Immature natural killer cell (primary cell): ENCODE measurements at regions not wholly inside any gene's neighbourhood (a gene's known extent, or its start where the extent isn't known, plus 50 kb on each side); places are given as distances from the start of the nearest gene placed in this dataset.

Source experiments
- DNase-seq, 3 donors: peaks; one replicate each; pipeline ENCODE4 v3.0.0; 2022; ENCODE audit warnings: mixed read lengths in 1 of 3
- H3K27ac Mint-ChIP-seq, 6 donors: one replicate each; pipeline ENCODE4 v1.8.0; 2020; ENCODE audit warnings: mixed read lengths in 6 of 6, mild to moderate bottlenecking in 5 of 6, inconsistent platforms in 4 of 6, moderate library complexity in 3 of 6
- H3K27me3 Mint-ChIP-seq, 3 donors: one replicate each; pipeline ENCODE4 v1.8.0; 2020 to 2021; ENCODE audit warnings: low read depth in 3 of 3, mild to moderate bottlenecking in 3 of 3, mixed read lengths in 3 of 3, moderate library complexity in 3 of 3, inconsistent platforms in 1 of 3
- H3K36me3 Mint-ChIP-seq, 3 donors: one replicate each; pipeline ENCODE4 v1.8.0; 2020; ENCODE audit warnings: mixed read lengths in 3 of 3, inconsistent platforms in 2 of 3, mild to moderate bottlenecking in 2 of 3
- H3K4me1 Mint-ChIP-seq, 2 donors: one replicate each; pipeline ENCODE4 v1.8.0; 2020; ENCODE audit warnings: inconsistent platforms in 2 of 2, mild to moderate bottlenecking in 2 of 2, mixed read lengths in 2 of 2, moderate library complexity in 1 of 2
- H3K4me3 Mint-ChIP-seq, 5 donors: one replicate each; pipeline ENCODE4 v1.8.0; 2020; ENCODE audit warnings: mild to moderate bottlenecking in 5 of 5, mixed read lengths in 5 of 5, inconsistent platforms in 3 of 5, moderate library complexity in 3 of 5
- H3K9me3 Mint-ChIP-seq, 6 donors: one replicate each; pipeline ENCODE4 v1.8.0; 2020; ENCODE audit warnings: mild to moderate bottlenecking in 6 of 6, mixed read lengths in 6 of 6, inconsistent platforms in 4 of 6, moderate library complexity in 3 of 6

- Mint-ChIP-seq H3K27ac (peak overlapping the region in 1 of 6 donors; percentile 34), H3K27me3 (no peaks in the 10 kb centered on the region), H3K4me1 (no peaks in the 10 kb centered on the region), H3K4me3 (no peak overlapping the region), H3K36me3 (no peaks in the 10 kb centered on the region), H3K9me3 (no peaks in the 10 kb centered on the region)
- DNase-seq: no peak
Observed at GRCh38 chr21:18069875-18070274, 174.8 kb upstream of the CHODL start.

- DNase-seq: no peak
- H3K4me1 Mint-ChIP-seq: peaks cover 6 to 12% of the 10 kb centered on the region in 2 donors
- peaks cover 2 to 9% (median 3%) of the 10 kb centered on the region in 3 donors for H3K27me3 Mint-ChIP-seq
- no peak overlapping the region for H3K27ac Mint-ChIP-seq
- H3K36me3 Mint-ChIP-seq: no peaks in the 10 kb centered on the region
- H3K9me3 Mint-ChIP-seq: peaks cover 0 to 3% (median under 1%) of the 10 kb centered on the region in 6 donors
- H3K4me3 Mint-ChIP-seq: no peak overlapping the region
Observed at GRCh38 chr21:18060402-18060801, 184.2 kb upstream of the CHODL start.

DNA sequence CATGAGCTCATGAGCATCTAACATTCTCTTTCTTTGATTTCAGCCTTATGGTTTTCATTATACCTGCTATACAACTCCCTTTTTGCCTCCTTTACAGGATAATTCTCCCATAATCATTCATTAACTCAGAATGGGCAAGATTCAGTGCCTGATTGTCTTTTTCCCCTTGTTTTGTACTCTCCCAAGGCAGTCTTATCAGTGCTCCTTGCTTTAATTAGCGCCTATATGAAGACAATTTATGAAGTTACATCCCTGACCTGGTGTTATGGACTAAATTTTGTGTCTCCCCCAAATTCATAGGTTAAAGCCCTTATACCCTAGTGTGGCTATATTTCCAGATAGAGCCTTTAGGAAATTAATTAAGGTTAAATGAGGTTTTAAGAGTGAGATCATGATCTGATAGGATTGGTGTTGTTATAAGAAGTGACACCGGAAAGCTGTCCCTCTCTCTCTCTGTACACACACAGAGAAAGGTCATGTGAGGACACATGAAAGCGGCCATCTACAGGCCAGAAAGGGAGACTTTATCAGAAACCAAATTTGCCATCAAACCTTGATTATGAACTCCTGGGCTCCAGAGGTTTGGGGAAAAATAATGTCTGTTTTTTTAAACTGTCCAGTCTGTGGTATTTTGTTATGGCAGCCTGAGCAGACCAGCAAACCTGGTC lies 185.8 kb upstream of the CHODL start:
- Mint-ChIP-seq H3K36me3 (no peaks in the 10 kb centered on the region), H3K9me3 (peaks cover 0 to 3% (median under 1%) of the 10 kb centered on the region in 6 donors)

DNA sequence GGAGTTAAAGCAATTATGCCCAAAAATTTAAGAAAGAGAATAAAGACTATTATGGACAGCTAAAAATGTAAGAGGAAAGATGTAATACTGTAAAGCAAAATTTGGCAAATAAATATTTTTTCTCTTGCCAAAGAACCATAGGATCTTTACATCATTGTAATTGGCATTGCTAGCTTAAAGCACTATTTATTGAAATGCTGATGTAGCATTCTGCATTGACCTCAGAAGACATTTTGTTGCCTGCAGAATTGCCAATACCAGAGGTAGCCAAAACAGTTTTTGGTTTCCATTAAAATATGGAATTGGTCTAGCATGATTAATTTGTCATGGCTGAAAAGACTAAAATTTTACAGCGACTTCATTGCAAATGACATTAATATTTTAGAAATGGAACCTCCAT lies 191.5 kb upstream of the CHODL start:
- H3K4me1 Mint-ChIP-seq: no peaks in the 10 kb centered on the region
- no peak for DNase-seq
- H3K27ac Mint-ChIP-seq: no peak overlapping the region
- H3K36me3 Mint-ChIP-seq: no peaks in the 10 kb centered on the region
- peaks cover 0 to 3% (median 0%) of the 10 kb centered on the region in 6 donors for H3K9me3 Mint-ChIP-seq
- no peak overlapping the region for H3K4me3 Mint-ChIP-seq
- peaks cover 0 to 6% (median 1%) of the 10 kb centered on the region in 3 donors for H3K27me3 Mint-ChIP-seq

More for the DNA sequence above, 185.8 kb upstream of the CHODL start:
- Mint-ChIP-seq H3K4me3 (no peak overlapping the region), H3K27ac (peak overlapping the region in 1 of 6 donors; percentile 29), H3K4me1 (peaks cover 6 to 12% of the 10 kb centered on the region in 2 donors), H3K27me3 (peaks cover 2 to 9% (median 3%) of the 10 kb centered on the region in 3 donors)
- DNase-seq: no peak

DNA sequence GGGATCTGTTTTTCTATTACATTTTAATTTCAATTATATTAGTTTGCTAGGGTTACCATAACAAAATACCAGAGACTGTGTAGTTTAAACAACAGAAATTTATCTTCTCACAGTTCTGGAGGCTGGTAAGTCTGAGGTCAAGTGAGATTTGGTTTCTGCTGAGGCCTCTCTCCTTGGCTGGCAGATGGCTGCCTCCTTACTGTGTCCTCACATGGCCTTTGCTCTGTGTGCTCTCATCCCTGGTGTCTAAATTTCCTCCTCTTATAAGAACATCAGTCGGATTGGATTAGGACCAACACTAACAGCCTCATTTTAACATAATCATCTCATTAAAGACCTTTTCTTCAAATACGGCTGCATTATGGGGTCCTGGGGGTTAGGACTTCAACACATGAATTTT lies 195.2 kb upstream of the CHODL start:
- Mint-ChIP-seq H3K36me3 (no peaks in the 10 kb centered on the region), H3K4me3 (no peak overlapping the region), H3K4me1 (no peaks in the 10 kb centered on the region), H3K9me3 (peaks cover 0 to 3% (median 0%) of the 10 kb centered on the region in 6 donors), H3K27ac (no peak overlapping the region), H3K27me3 (peaks cover 0 to 6% (median 1%) of the 10 kb centered on the region in 3 donors)
- no peak for DNase-seq

- no peaks in the 10 kb centered on the region for H3K36me3 Mint-ChIP-seq
- H3K27me3 Mint-ChIP-seq: peaks cover 0 to 3% (median 0%) of the 10 kb centered on the region in 3 donors
- no peaks in the 10 kb centered on the region for H3K4me1 Mint-ChIP-seq
- no peak overlapping the region for H3K27ac Mint-ChIP-seq
- peak; percentile 5 to 31 (median 9) for DNase-seq
- no peaks in the 10 kb centered on the region for H3K9me3 Mint-ChIP-seq
- H3K4me3 Mint-ChIP-seq: no peak overlapping the region
Observed at GRCh38 chr21:18041012-18041411, 203.6 kb upstream of the CHODL start.

- DNase-seq: no peak
- H3K4me3 Mint-ChIP-seq: no peak overlapping the region
- no peaks in the 10 kb centered on the region for H3K4me1 Mint-ChIP-seq
- H3K27me3 Mint-ChIP-seq: peaks cover 2 to 3% (median 2%) of the 10 kb centered on the region in 3 donors
- H3K36me3 Mint-ChIP-seq: no peaks in the 10 kb centered on the region
- no peak overlapping the region for H3K27ac Mint-ChIP-seq
- peaks cover 0 to 5% (median 0%) of the 10 kb centered on the region in 6 donors for H3K9me3 Mint-ChIP-seq
Observed at GRCh38 chr21:18030248-18030647, 211.1 kb upstream of the C21orf91 start.

- H3K4me1 Mint-ChIP-seq: no peaks in the 10 kb centered on the region
- peaks cover 0 to 2% (median 0%) of the 10 kb centered on the region in 6 donors for H3K9me3 Mint-ChIP-seq
Observed at GRCh38 chr21:18026359-18026758, 207.2 kb upstream of the C21orf91 start.

DNA sequence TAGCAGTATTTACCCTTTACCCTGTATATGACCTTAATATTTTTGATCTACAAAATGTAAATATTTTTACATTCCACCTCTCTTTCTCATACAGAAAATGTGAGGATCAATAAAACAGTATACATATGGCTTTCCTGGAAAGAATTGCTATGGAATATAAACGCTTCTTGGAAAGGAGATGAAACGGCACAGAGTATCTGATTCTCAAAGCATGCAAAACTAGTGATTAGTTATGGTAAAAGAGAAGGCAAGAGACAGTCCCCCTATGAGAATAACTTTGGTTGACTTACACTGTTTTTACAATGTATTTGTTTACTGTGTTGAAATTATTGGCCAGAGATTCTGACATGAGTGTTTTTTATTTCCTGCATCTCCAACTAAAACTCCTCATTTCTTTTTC lies 204.6 kb upstream of the C21orf91 start:
- H3K27me3 Mint-ChIP-seq: peaks cover 0 to 5% (median 2%) of the 10 kb centered on the region in 3 donors

More at GRCh38 chr21:18026359-18026758, 207.2 kb upstream of the C21orf91 start:
- H3K36me3 Mint-ChIP-seq: no peaks in the 10 kb centered on the region
- H3K27ac Mint-ChIP-seq: no peak overlapping the region
- no peak overlapping the region for H3K4me3 Mint-ChIP-seq
- H3K27me3 Mint-ChIP-seq: peaks cover 0 to 5% (median 2%) of the 10 kb centered on the region in 3 donors
- no peak for DNase-seq

GRCh38 chr21:18023157-18023556 lies 204.0 kb upstream of the C21orf91 start:
- Mint-ChIP-seq H3K4me1 (no peaks in the 10 kb centered on the region), H3K27ac (no peak overlapping the region), H3K4me3 (no peak overlapping the region), H3K36me3 (no peaks in the 10 kb centered on the region), H3K9me3 (no peaks in the 10 kb centered on the region), H3K27me3 (peaks cover 0 to 5% (median 2%) of the 10 kb centered on the region in 3 donors)
- no peak for DNase-seq

More for the DNA sequence above, 204.6 kb upstream of the C21orf91 start:
- Mint-ChIP-seq H3K36me3 (no peaks in the 10 kb centered on the region), H3K27ac (no peak overlapping the region), H3K4me1 (no peaks in the 10 kb centered on the region), H3K9me3 (no peaks in the 10 kb centered on the region), H3K4me3 (no peak overlapping the region)
- DNase-seq: no peak

DNA sequence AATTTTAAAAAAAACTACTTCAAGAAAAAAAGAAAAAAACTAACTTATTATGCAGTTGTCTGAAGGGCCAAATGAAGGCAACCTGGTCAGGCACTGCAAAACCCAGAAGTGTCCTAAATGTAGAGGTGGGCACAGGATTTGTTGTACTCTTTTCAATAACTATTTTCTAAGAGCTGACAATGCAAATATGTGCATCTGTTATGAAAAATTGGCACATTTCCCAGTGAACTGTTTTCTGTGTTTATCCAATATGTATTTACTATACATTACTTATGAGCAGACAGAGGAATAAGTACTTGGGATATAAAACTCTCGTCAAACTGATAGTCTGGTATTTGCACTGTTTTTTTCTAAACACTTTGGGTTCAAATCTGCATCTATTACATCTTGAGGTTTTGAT lies 188.0 kb upstream of the C21orf91 start:
- Mint-ChIP-seq H3K36me3 (no peaks in the 10 kb centered on the region), H3K27ac (no peak overlapping the region), H3K4me3 (no peak overlapping the region), H3K9me3 (peaks cover 0 to 2% (median under 1%) of the 10 kb centered on the region in 6 donors), H3K27me3 (no peaks in the 10 kb centered on the region), H3K4me1 (no peaks in the 10 kb centered on the region)
- no peak for DNase-seq

GRCh38 chr21:18006691-18007090 lies 187.5 kb upstream of the C21orf91 start:
- Mint-ChIP-seq H3K36me3 (no peaks in the 10 kb centered on the region), H3K4me3 (no peak overlapping the region), H3K27me3 (no peaks in the 10 kb centered on the region), H3K9me3 (peaks cover 0 to 2% (median 0%) of the 10 kb centered on the region in 6 donors), H3K27ac (no peak overlapping the region), H3K4me1 (no peaks in the 10 kb centered on the region)
- DNase-seq: no peak

DNA sequence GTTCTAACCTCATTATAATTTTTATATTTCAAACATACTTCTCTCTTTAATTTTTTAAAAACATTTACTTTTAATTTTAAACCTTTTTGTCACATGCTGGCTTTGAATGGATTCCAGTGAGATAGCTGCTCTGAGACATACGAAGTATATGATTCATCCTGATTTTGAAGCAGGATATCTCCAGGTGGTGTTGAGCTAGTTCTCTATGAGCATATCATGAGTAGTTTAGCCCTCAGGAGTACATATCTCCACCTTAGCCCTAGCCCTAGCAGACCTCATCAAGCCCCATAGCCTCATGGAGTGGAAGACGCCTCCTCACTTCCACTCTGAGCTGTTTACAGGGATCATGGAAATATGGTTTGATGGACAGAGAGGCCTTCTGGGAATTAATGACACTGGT lies 183.2 kb upstream of the C21orf91 start:
- DNase-seq: no peak
- peaks cover 0 to 6% (median 2%) of the 10 kb centered on the region in 6 donors for H3K9me3 Mint-ChIP-seq
- no peak overlapping the region for H3K27ac Mint-ChIP-seq
- H3K27me3 Mint-ChIP-seq: peaks cover 0 to 5% (median 0%) of the 10 kb centered on the region in 3 donors
- peaks cover 0 to 1% of the 10 kb centered on the region in 2 donors for H3K4me1 Mint-ChIP-seq
- H3K36me3 Mint-ChIP-seq: no peaks in the 10 kb centered on the region
- H3K4me3 Mint-ChIP-seq: no peak overlapping the region

DNA sequence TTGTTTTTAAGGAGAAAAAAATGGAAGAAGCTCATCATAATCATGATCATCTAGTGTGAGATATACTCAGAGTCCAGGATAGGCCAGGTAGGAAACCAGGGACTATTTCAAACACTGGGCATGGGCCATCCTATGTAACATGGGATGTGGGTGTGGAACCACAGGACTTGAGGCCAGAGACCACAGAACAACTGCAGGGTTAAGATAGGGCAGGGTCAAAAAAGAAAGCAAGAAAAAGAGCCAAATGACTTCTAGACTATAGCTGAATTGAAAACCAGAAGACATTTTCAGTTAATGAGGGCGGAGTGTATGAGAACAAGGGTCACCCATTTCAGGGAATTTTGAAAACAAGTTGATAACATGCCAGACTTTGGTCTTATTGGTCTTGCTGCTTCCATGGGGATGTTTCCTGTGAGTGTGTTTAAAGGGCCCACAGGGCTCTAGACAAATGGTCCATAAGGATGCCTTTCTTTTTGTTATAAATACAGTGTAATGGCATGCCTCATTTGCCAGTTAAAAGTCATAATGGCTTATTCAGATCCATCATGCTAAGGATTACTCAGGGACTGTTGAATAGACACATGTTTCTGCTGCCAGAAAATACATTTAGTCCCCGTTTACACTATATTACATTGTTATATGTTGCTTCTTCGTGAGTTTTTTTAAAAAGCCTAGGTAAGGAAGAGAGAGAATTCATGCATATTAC lies 182.0 kb upstream of the C21orf91 start:
- no peak for DNase-seq
- no peak overlapping the region for H3K27ac Mint-ChIP-seq
- no peak overlapping the region for H3K4me3 Mint-ChIP-seq
- peaks cover 0 to 9% (median 3%) of the 10 kb centered on the region in 6 donors for H3K9me3 Mint-ChIP-seq
- peaks cover 0 to 5% (median 0%) of the 10 kb centered on the region in 3 donors for H3K27me3 Mint-ChIP-seq
- H3K36me3 Mint-ChIP-seq: no peaks in the 10 kb centered on the region
- H3K4me1 Mint-ChIP-seq: peaks cover 0 to 1% of the 10 kb centered on the region in 2 donors
